BLaER1 treated with 17β-estradiol and CSF1 and Interleukin-3, amounts not matched to agents 10 nM and 100 nM (cell line): ENCODE measurements at regions not wholly inside any gene's neighbourhood (a gene's known extent, or its start where the extent isn't known, plus 50 kb on each side); places are given as distances from the start of the nearest gene placed in this dataset.
"Not testable (repeated sequence)": the region's sequence is repeated elsewhere in the genome, so short reads cannot be mapped to it uniquely, and the experiment has no call there.

Experiments used
- H3K27ac ChIP-seq, 11 experiments: shearing (Covaris generic); formaldehyde crosslinking; 2 replicates each; pipeline ENCODE4 v1.8.1; 2022
- H3K27me3 ChIP-seq, 11 experiments: shearing (Covaris generic); formaldehyde crosslinking; 2 replicates each; pipeline ENCODE4 v1.8.1; 2022
- H3K36me3 ChIP-seq, 11 experiments: shearing (Covaris generic); formaldehyde crosslinking; 2 replicates each; pipeline ENCODE4 v1.8.1; 2022
- H3K4me1 ChIP-seq, 10 experiments: shearing (Covaris generic); formaldehyde crosslinking; 2 replicates each; pipeline ENCODE4 v1.8.1; 2022
- H3K4me2 ChIP-seq, 11 experiments: shearing (Covaris generic); formaldehyde crosslinking; 2 replicates each; pipeline ENCODE4 v1.8.1; 2022
- H3K4me3 ChIP-seq, 10 experiments: shearing (Covaris generic); formaldehyde crosslinking; 2 replicates each; pipeline ENCODE4 v1.8.1; 2022
- H3K9ac ChIP-seq, 11 experiments: shearing (Covaris generic); formaldehyde crosslinking; 2 replicates each; pipeline ENCODE4 v1.8.1; 2022
- H3K9me3 ChIP-seq, 11 experiments: shearing (Covaris generic); formaldehyde crosslinking; replicated peaks in 1 of 11; 2 replicates each; pipeline ENCODE4 v1.8.1; 2022
- H4K20me1 ChIP-seq, 11 experiments: shearing (Covaris generic); formaldehyde crosslinking; 2 replicates each; pipeline ENCODE4 v1.8.1; 2022
- Cebpa-rat ChIP-seq, 11 experiments: shearing (Covaris generic); IDR thresholded peaks; 2 replicates each; pipeline ENCODE4 v1.8.1; 2022

GRCh38 chr18:42549596-42549995 is 565.9 kb downstream of the RIT2 start:
- Histone ChIP-seq H3K4me1 (no peaks in the 10 kb centered on the region), H3K36me3 (no peaks in the 10 kb centered on the region), H3K27ac (no peak overlapping the region), H4K20me1 (no peaks in the 10 kb centered on the region), H3K4me2 (no peak overlapping the region), H3K4me3 (no peak overlapping the region), H3K9me3 (no peaks in the 10 kb centered on the region), H3K9ac (no peak overlapping the region), H3K27me3 (no peaks in the 10 kb centered on the region)
- TF ChIP-seq Cebpa-rat (IDR thresholded peaks at IDR 0.05) = no peak

GRCh38 chr18:42552559-42552958 is 562.9 kb downstream of the RIT2 start:
- not testable (repeated sequence) for H4K20me1 ChIP-seq, H3K27me3 ChIP-seq, H3K9me3 ChIP-seq, H3K9ac ChIP-seq, H3K4me1 ChIP-seq, H3K36me3 ChIP-seq, H3K4me2 ChIP-seq, H3K27ac ChIP-seq, H3K4me3 ChIP-seq

GRCh38 chr18:42559069-42559690 is 556.3 kb downstream of the RIT2 start:
- H3K27me3 ChIP-seq = no peaks in the 10 kb centered on the region
- no peaks in the 10 kb centered on the region for H3K36me3 ChIP-seq
- no peak overlapping the region for H3K4me3 ChIP-seq
- TF ChIP-seq Cebpa-rat (IDR thresholded peaks at IDR 0.05) = no peak
- H3K27ac ChIP-seq = no peak overlapping the region
- no peak overlapping the region for H3K4me2 ChIP-seq
- H3K9ac ChIP-seq = no peak overlapping the region
- no peaks in the 10 kb centered on the region for H4K20me1 ChIP-seq
- H3K9me3 ChIP-seq = no peaks in the 10 kb centered on the region
- H3K4me1 ChIP-seq = no peaks in the 10 kb centered on the region

GRCh38 chr18:42561521-42561920 is 554.0 kb downstream of the RIT2 start:
- H3K36me3 ChIP-seq = no peaks in the 10 kb centered on the region
- H4K20me1 ChIP-seq = no peaks in the 10 kb centered on the region
- TF ChIP-seq Cebpa-rat (IDR thresholded peaks at IDR 0.05) = no peak
- H3K9me3 ChIP-seq = no peaks in the 10 kb centered on the region
- H3K27ac ChIP-seq = no peak overlapping the region
- no peak overlapping the region for H3K4me3 ChIP-seq
- no peaks in the 10 kb centered on the region for H3K4me1 ChIP-seq
- no peak overlapping the region for H3K9ac ChIP-seq
- H3K4me2 ChIP-seq = no peak overlapping the region
- no peaks in the 10 kb centered on the region for H3K27me3 ChIP-seq

GRCh38 chr18:42563995-42564394 is 551.5 kb downstream of the RIT2 start:
- H3K27ac ChIP-seq = no peak overlapping the region
- no peak for TF ChIP-seq Cebpa-rat (IDR thresholded peaks at IDR 0.05)
- H3K4me1 ChIP-seq = no peaks in the 10 kb centered on the region
- no peak overlapping the region for H3K4me2 ChIP-seq
- H3K9me3 ChIP-seq = no peaks in the 10 kb centered on the region
- H3K9ac ChIP-seq = no peak overlapping the region
- H3K4me3 ChIP-seq = no peak overlapping the region
- H3K36me3 ChIP-seq = no peaks in the 10 kb centered on the region
- no peaks in the 10 kb centered on the region for H4K20me1 ChIP-seq
- H3K27me3 ChIP-seq = no peaks in the 10 kb centered on the region

- Histone ChIP-seq H3K4me2 (no peak overlapping the region; a peak in 1 of 22 replicates), H4K20me1 (no peaks in the 10 kb centered on the region), H3K36me3 (no peaks in the 10 kb centered on the region), H3K27ac (no peak overlapping the region), H3K27me3 (no peaks in the 10 kb centered on the region), H3K9me3 (no peaks in the 10 kb centered on the region), H3K9ac (no peak overlapping the region), H3K4me3 (no peak overlapping the region), H3K4me1 (no peaks in the 10 kb centered on the region)
- no peak for TF ChIP-seq Cebpa-rat (IDR thresholded peaks at IDR 0.05)
These were observed 550.7 kb downstream of the RIT2 start for GRCh38 chr18:42564761-42565160.

GRCh38 chr18:42568773-42569172 is 546.7 kb downstream of the RIT2 start:
- H3K4me2 ChIP-seq = no peak overlapping the region
- H4K20me1 ChIP-seq = no peaks in the 10 kb centered on the region
- H3K4me3 ChIP-seq = no peak overlapping the region
- H3K27ac ChIP-seq = no peak overlapping the region
- H3K36me3 ChIP-seq = no peaks in the 10 kb centered on the region
- H3K4me1 ChIP-seq = no peaks in the 10 kb centered on the region
- no peaks in the 10 kb centered on the region for H3K27me3 ChIP-seq
- no peak overlapping the region for H3K9ac ChIP-seq
- TF ChIP-seq Cebpa-rat (IDR thresholded peaks at IDR 0.05) = no peak
- no peaks in the 10 kb centered on the region for H3K9me3 ChIP-seq

- H3K9me3 ChIP-seq = no peaks in the 10 kb centered on the region
- H3K4me3 ChIP-seq = no peak overlapping the region
- H3K4me1 ChIP-seq = no peaks in the 10 kb centered on the region
- H3K27me3 ChIP-seq = no peaks in the 10 kb centered on the region
- no peak overlapping the region for H3K27ac ChIP-seq
- no peaks in the 10 kb centered on the region for H4K20me1 ChIP-seq
- no peaks in the 10 kb centered on the region for H3K36me3 ChIP-seq
- H3K4me2 ChIP-seq = no peak overlapping the region
- no peak overlapping the region for H3K9ac ChIP-seq
- TF ChIP-seq Cebpa-rat (IDR thresholded peaks at IDR 0.05) = no peak
These were observed 540.6 kb downstream of the RIT2 start for GRCh38 chr18:42574871-42575270.

- H3K9me3 ChIP-seq = no peaks in the 10 kb centered on the region
- no peak overlapping the region for H3K27ac ChIP-seq
- TF ChIP-seq Cebpa-rat (IDR thresholded peaks at IDR 0.05) = no peak
- H3K36me3 ChIP-seq = no peaks in the 10 kb centered on the region
- H3K4me3 ChIP-seq = no peak overlapping the region
- no peaks in the 10 kb centered on the region for H3K27me3 ChIP-seq
- H3K9ac ChIP-seq = no peak overlapping the region
- no peak overlapping the region for H3K4me2 ChIP-seq
- no peaks in the 10 kb centered on the region for H3K4me1 ChIP-seq
- H4K20me1 ChIP-seq = no peaks in the 10 kb centered on the region
These were observed 539.4 kb downstream of the RIT2 start for GRCh38 chr18:42576124-42576523.

- Histone ChIP-seq H3K9me3 (no peaks in the 10 kb centered on the region), H3K4me1 (no peaks in the 10 kb centered on the region), H3K4me3 (no peak overlapping the region), H3K27me3 (no peaks in the 10 kb centered on the region), H3K27ac (no peak overlapping the region), H4K20me1 (no peaks in the 10 kb centered on the region), H3K36me3 (no peaks in the 10 kb centered on the region), H3K4me2 (no peak overlapping the region), H3K9ac (no peak overlapping the region)
- TF ChIP-seq Cebpa-rat (IDR thresholded peaks at IDR 0.05) = no peak
These were observed 536.7 kb downstream of the RIT2 start for GRCh38 chr18:42578792-42579191.
